Effector memory CD4-positive, alpha-beta T cell (primary cell): ENCODE measurements at regions not wholly inside any gene's neighbourhood (a gene's known extent, or its start where the extent isn't known, plus 50 kb on each side); places are given as distances from the start of the nearest gene placed in this dataset.

Experiments used
- DNase-seq, 3 donors: peaks; one replicate each; pipeline ENCODE4 v3.0.0-alpha.2; 2020
- H3K27ac ChIP-seq: 2 replicates; pipeline ENCODE4 v1.7.0; 2013; ENCODE audit warnings: mild to moderate bottlenecking, low read length, moderate library complexity; ENCODE audit not compliant: insufficient read depth, poor library complexity, severe bottlenecking
- H3K27me3 ChIP-seq: replicated peaks from 2 replicates; pipeline ENCODE4 v1.7.0; 2013; ENCODE audit warnings: mild to moderate bottlenecking, low read length; ENCODE audit not compliant: insufficient read depth, control insufficient read depth, poor library complexity, severe bottlenecking
- H3K36me3 ChIP-seq: 2 replicates; pipeline ENCODE4 v1.7.0; 2013; ENCODE audit warnings: mild to moderate bottlenecking, low read length, moderate library complexity; ENCODE audit not compliant: control insufficient read depth, insufficient read depth
- H3K4me1 ChIP-seq: 2 replicates; pipeline ENCODE4 v1.7.0; 2013; ENCODE audit warnings: low read length, mild to moderate bottlenecking; ENCODE audit not compliant: control insufficient read depth, insufficient read depth, poor library complexity, severe bottlenecking
- H3K4me3 ChIP-seq: 2 replicates; pipeline ENCODE4 v1.7.0; 2013; ENCODE audit warnings: low read length, low read depth, mild to moderate bottlenecking; ENCODE audit not compliant: insufficient read depth, poor library complexity, severe bottlenecking
- H3K9me3 ChIP-seq: 2 replicates; pipeline ENCODE4 v1.7.0; 2013; ENCODE audit warnings: mild to moderate bottlenecking, low read length, moderate library complexity; ENCODE audit not compliant: control insufficient read depth

GRCh38 chr15:98395974-98396610 lies 252.2 kb upstream of the IGF1R start:
- Histone ChIP-seq H3K36me3 (no peaks in the 10 kb centered on the region), H3K4me1 (no peaks in the 10 kb centered on the region), H3K9me3 (no peaks in the 10 kb centered on the region), H3K27me3 (no peaks in the 10 kb centered on the region), H3K4me3 (no peak overlapping the region), H3K27ac (no peak overlapping the region)
- DNase-seq: no peak

GRCh38 chr15:98397419-98397818 lies 250.9 kb upstream of the IGF1R start:
- Histone ChIP-seq H3K27ac (no peak overlapping the region), H3K36me3 (no peaks in the 10 kb centered on the region), H3K27me3 (no peaks in the 10 kb centered on the region), H3K4me3 (no peak overlapping the region), H3K4me1 (no peaks in the 10 kb centered on the region), H3K9me3 (no peaks in the 10 kb centered on the region)
- no peak for DNase-seq

GRCh38 chr15:98398056-98398455 lies 250.3 kb upstream of the IGF1R start:
- Histone ChIP-seq H3K27me3 (no peaks in the 10 kb centered on the region), H3K9me3 (no peaks in the 10 kb centered on the region), H3K27ac (no peak overlapping the region), H3K36me3 (no peaks in the 10 kb centered on the region), H3K4me3 (no peak overlapping the region), H3K4me1 (no peaks in the 10 kb centered on the region)
- DNase-seq: no peak

GRCh38 chr15:98398886-98399285 lies 249.5 kb upstream of the IGF1R start:
- H3K27me3 ChIP-seq: no peaks in the 10 kb centered on the region
- H3K4me1 ChIP-seq: no peaks in the 10 kb centered on the region
- no peaks in the 10 kb centered on the region for H3K36me3 ChIP-seq
- H3K4me3 ChIP-seq: no peak overlapping the region
- H3K27ac ChIP-seq: no peak overlapping the region
- H3K9me3 ChIP-seq: no peaks in the 10 kb centered on the region
- no peak for DNase-seq

- H3K4me1 ChIP-seq: no peaks in the 10 kb centered on the region
- DNase-seq: no peak
- H3K9me3 ChIP-seq: no peaks in the 10 kb centered on the region
- no peaks in the 10 kb centered on the region for H3K36me3 ChIP-seq
- no peaks in the 10 kb centered on the region for H3K27me3 ChIP-seq
- H3K4me3 ChIP-seq: no peak overlapping the region
- no peak overlapping the region for H3K27ac ChIP-seq
Measured at GRCh38 chr15:98400120-98400519, 248.2 kb upstream of the IGF1R start.

GRCh38 chr15:98401029-98401428 lies 247.3 kb upstream of the IGF1R start:
- no peaks in the 10 kb centered on the region for H3K27me3 ChIP-seq
- H3K36me3 ChIP-seq: no peaks in the 10 kb centered on the region
- H3K9me3 ChIP-seq: no peaks in the 10 kb centered on the region
- H3K27ac ChIP-seq: no peak overlapping the region
- no peaks in the 10 kb centered on the region for H3K4me1 ChIP-seq
- no peak overlapping the region for H3K4me3 ChIP-seq
- DNase-seq: no peak

- Histone ChIP-seq H3K36me3 (no peaks in the 10 kb centered on the region), H3K9me3 (no peaks in the 10 kb centered on the region), H3K27me3 (no peaks in the 10 kb centered on the region), H3K4me1 (no peaks in the 10 kb centered on the region), H3K4me3 (no peak overlapping the region), H3K27ac (no peak overlapping the region)
- no peak for DNase-seq
Measured at GRCh38 chr15:98402486-98402885, 245.9 kb upstream of the IGF1R start.

- no peak overlapping the region for H3K27ac ChIP-seq
- no peaks in the 10 kb centered on the region for H3K27me3 ChIP-seq
- no peaks in the 10 kb centered on the region for H3K36me3 ChIP-seq
- no peaks in the 10 kb centered on the region for H3K9me3 ChIP-seq
- H3K4me3 ChIP-seq: no peak overlapping the region
- DNase-seq: no peak
- H3K4me1 ChIP-seq: no peaks in the 10 kb centered on the region
Measured at GRCh38 chr15:98403169-98403568, 245.2 kb upstream of the IGF1R start.

GRCh38 chr15:98403569-98403968 lies 244.8 kb upstream of the IGF1R start:
- Histone ChIP-seq H3K27me3 (no peaks in the 10 kb centered on the region), H3K27ac (no peak overlapping the region), H3K9me3 (no peaks in the 10 kb centered on the region), H3K36me3 (no peaks in the 10 kb centered on the region), H3K4me3 (no peak overlapping the region), H3K4me1 (no peaks in the 10 kb centered on the region)
- DNase-seq: no peak

GRCh38 chr15:98405013-98405412 lies 243.3 kb upstream of the IGF1R start:
- DNase-seq: no peak
- Histone ChIP-seq H3K9me3 (no peaks in the 10 kb centered on the region), H3K4me3 (no peak overlapping the region), H3K27ac (no peak overlapping the region), H3K4me1 (no peaks in the 10 kb centered on the region), H3K27me3 (no peaks in the 10 kb centered on the region), H3K36me3 (no peaks in the 10 kb centered on the region)
